ENCODE measurements at regions not wholly inside any gene's neighbourhood (a gene's known extent, or its start where the extent isn't known, plus 50 kb on each side); places are given as distances from the start of the nearest gene placed in this dataset.

DNA sequence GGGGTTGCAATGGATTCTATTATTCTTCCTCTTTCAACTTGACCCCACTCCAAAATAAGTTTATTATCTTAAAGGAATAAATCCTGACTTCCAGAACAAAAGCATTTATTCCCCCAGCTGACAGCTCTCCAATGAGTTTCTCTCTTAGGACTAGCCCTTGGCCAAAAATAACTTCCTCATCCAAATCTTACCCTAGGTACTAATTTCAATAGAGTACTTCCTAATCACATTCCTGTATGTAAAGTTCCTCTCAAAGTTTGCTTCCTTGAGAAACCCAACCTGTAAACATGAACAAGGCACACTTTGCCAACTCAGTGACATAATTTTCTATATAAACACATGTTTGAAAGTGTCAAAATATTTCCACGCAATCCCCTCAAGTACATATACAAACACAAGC, 671.2 kb upstream of the GALNTL6 start:
- TF ChIP-seq, protein P1, sequence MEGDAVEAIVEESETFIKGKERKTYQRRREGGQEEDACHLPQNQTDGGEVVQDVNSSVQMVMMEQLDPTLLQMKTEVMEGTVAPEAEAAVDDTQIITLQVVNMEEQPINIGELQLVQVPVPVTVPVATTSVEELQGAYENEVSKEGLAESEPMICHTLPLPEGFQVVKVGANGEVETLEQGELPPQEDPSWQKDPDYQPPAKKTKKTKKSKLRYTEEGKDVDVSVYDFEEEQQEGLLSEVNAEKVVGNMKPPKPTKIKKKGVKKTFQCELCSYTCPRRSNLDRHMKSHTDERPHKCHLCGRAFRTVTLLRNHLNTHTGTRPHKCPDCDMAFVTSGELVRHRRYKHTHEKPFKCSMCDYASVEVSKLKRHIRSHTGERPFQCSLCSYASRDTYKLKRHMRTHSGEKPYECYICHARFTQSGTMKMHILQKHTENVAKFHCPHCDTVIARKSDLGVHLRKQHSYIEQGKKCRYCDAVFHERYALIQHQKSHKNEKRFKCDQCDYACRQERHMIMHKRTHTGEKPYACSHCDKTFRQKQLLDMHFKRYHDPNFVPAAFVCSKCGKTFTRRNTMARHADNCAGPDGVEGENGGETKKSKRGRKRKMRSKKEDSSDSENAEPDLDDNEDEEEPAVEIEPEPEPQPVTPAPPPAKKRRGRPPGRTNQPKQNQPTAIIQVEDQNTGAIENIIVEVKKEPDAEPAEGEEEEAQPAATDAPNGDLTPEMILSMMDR (IDR thresholded peaks at IDR 0.05; ENCODE audit: control extremely low read depth, extremely low read depth, low read depth, missing control alignments): no peak
- CTCF ChIA-PET: interaction anchor here (1.8 kb wide), 1 partner anchor 13 kb away, joined by 3 read pairs; no protein-coding TSS in a partner anchor
- DNase-seq (ENCODE audit: extremely low spot score): no peak
- POLR2A ChIA-PET: no interaction called here

GRCh38 chr4:171130256-171130801, 682.9 kb upstream of the GALNTL6 start:
- TF ChIP-seq, protein P1 (IDR thresholded peaks at IDR 0.05; ENCODE audit: control extremely low read depth, extremely low read depth, low read depth, missing control alignments): no peak
- no peak for DNase-seq (ENCODE audit: extremely low spot score)
- ChIA-PET POLR2A (no interaction called here), CTCF (no interaction called here)

DNA sequence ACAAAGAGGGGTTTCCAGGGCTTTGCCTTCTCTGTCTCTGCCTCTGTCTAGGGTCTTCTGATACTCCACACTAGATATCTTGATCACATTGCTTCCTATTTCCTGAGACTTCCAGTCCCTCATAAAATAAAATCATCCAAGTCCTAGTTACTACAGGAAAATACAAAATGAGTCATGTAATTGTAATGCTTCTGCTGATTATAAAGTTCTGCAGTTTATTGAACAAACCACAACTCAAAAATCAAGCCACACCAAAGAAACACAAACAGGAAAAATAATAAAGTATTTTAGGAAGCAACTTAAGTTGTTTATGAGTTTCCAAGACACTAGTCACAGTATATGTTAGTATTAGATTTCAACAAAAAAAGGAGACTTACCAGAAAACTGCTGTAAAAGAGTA, 695.1 kb upstream of the GALNTL6 start:
- CTCF ChIA-PET: interaction anchor here (0.9 kb wide), 1 partner anchor 86 kb away, joined by 3 read pairs; no protein-coding TSS in a partner anchor

GRCh38 chr4:171117457-171117856, 695.7 kb upstream of the GALNTL6 start:
- CTCF ChIA-PET: interaction anchor here (0.9 kb wide), 1 partner anchor 86 kb away, joined by 3 read pairs; no protein-coding TSS in a partner anchor
- no peak for DNase-seq (ENCODE audit: extremely low spot score)
- TF ChIP-seq, protein P1 (IDR thresholded peaks at IDR 0.05; ENCODE audit: control extremely low read depth, extremely low read depth, low read depth, missing control alignments): no peak
- POLR2A ChIA-PET: no interaction called here

More for the DNA sequence above, 695.1 kb upstream of the GALNTL6 start:
- POLR2A ChIA-PET: no interaction called here
- TF ChIP-seq, protein P1 (IDR thresholded peaks at IDR 0.05; ENCODE audit: control extremely low read depth, extremely low read depth, low read depth, missing control alignments): no peak
- DNase-seq (ENCODE audit: extremely low spot score): no peak

DNA sequence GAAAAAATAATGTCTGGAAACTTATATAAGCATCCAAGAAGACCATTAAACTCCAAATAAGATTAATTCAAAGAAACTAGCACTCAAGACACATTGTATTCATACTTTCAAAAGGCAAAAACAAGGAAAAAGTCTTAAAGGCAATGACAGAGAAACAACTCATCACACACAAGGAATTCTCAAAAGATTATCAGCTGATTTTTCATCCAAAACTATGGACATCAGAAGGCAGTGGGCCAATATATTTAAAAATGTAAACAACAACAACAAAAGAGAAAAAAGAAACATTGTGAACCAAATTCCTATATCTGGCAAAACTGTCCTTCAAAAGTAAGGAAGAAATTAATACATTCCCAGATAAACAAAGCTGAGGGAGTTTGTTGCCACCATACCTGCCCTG, 711.4 kb upstream of the GALNTL6 start:
- CTCF ChIA-PET: no interaction called here
- TF ChIP-seq, protein P1 (IDR thresholded peaks at IDR 0.05; ENCODE audit: control extremely low read depth, extremely low read depth, low read depth, missing control alignments): no peak
- DNase-seq (ENCODE audit: extremely low spot score): no peak
- POLR2A ChIA-PET: no interaction called here

DNA sequence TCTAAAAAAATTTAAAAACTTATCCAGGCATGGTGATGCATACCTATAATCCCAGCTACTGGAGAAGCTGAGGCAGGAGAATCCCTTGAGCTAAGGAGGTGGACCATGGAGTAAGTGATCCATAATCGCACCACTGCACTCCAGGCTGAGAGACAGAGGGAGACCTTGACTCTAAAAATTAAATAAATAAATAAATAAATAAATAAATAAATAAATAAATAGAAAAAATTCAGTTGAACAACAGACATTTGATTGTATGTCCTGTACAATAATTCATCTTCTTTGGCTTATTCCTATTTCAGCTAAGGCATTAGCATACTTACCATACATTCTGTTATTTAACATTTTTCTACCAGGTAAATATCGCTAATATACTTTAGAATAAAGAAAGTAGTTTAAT, 726.1 kb upstream of the GALNTL6 start:
- ChIA-PET POLR2A (no interaction called here), CTCF (no interaction called here)

More for the DNA sequence above, 726.1 kb upstream of the GALNTL6 start:
- TF ChIP-seq, protein P1 (IDR thresholded peaks at IDR 0.05; ENCODE audit: control extremely low read depth, extremely low read depth, low read depth, missing control alignments): no peak
- no peak for DNase-seq (ENCODE audit: extremely low spot score)

Data from GM10248 (cell line).